ENCODE measurements at regions not wholly inside any gene's neighbourhood (a gene's known extent, or its start where the extent isn't known, plus 50 kb on each side); places are given as distances from the start of the nearest gene placed in this dataset.

- peak; percentile 50 for TF ChIP-seq NR2C2 (CRISPR knock-in tag; IDR thresholded peaks at IDR 0.05; ENCODE audit: borderline replicate concordance)
- TF ChIP-seq EP300 (IDR thresholded peaks at IDR 0.05; ENCODE audit: low read depth in 2 of 2, low read length in 2 of 2): peak in 1 of 2 experiments; percentile 66; a peak in 2 of 4 replicates
- peak; percentile 41 for TF ChIP-seq EP300 (CRISPR knock-in tag; IDR thresholded peaks at IDR 0.05; ENCODE audit: borderline replicate concordance)
- TF ChIP-seq ZNF768 (CRISPR knock-in tag; IDR thresholded peaks at IDR 0.05): peak; percentile 45; the same call in 1 of the 2 replicates
- peak; percentile 83; the same call in 1 of the 2 replicates for TF ChIP-seq HDAC2 (CRISPR knock-in tag; IDR thresholded peaks at IDR 0.05)
- TF ChIP-seq SALL1 (CRISPR knock-in tag; IDR thresholded peaks at IDR 0.05): peak; percentile 67
- TF ChIP-seq DRAP1 (CRISPR knock-in tag; IDR thresholded peaks at IDR 0.05): no peak
- TF ChIP-seq ZSCAN21 (CRISPR knock-in tag; IDR thresholded peaks at IDR 0.05; ENCODE audit: borderline replicate concordance): no peak
- peak; percentile 16; the same call in 1 of the 2 replicates for TF ChIP-seq ELF3 (CRISPR knock-in tag; IDR thresholded peaks at IDR 0.05)
- no peak for TF ChIP-seq IKZF4 (CRISPR knock-in tag; IDR thresholded peaks at IDR 0.05; ENCODE audit: borderline replicate concordance, low read depth, not compliant biosample characterization)
- TF ChIP-seq FUBP1 (CRISPR knock-in tag; IDR thresholded peaks at IDR 0.05; ENCODE audit: borderline replicate concordance): no peak
- peak; percentile 35; the same call in 1 of the 2 replicates for TF ChIP-seq ZNF274 (CRISPR knock-in tag; IDR thresholded peaks at IDR 0.05)
- TF ChIP-seq ZMYM3 (CRISPR knock-in tag; IDR thresholded peaks at IDR 0.05): peak; percentile 80
- TF ChIP-seq KAT8 (CRISPR knock-in tag; IDR thresholded peaks at IDR 0.05): peak; percentile 65
- TF ChIP-seq SMAD1 (CRISPR knock-in tag; IDR thresholded peaks at IDR 0.05; ENCODE audit: borderline replicate concordance, low read depth): peak; percentile 83; the same call in 1 of the 2 replicates
- TF ChIP-seq KAT7 (CRISPR knock-in tag; IDR thresholded peaks at IDR 0.05; ENCODE audit: borderline replicate concordance): peak; percentile 66; the same call in 1 of the 2 replicates
- TF ChIP-seq FOXP4 (CRISPR knock-in tag; IDR thresholded peaks at IDR 0.05): peak; percentile 43
- peak; percentile 50 to 63; a peak in 3 of 4 replicates for TF ChIP-seq POLR2A (IDR thresholded peaks at IDR 0.05; ENCODE audit: insufficient read depth in 1 of 2, low read depth in 2 of 2, low read length in 2 of 2)
- peak; percentile 59; the same call in 1 of the 2 replicates for TF ChIP-seq POGK (CRISPR knock-in tag; conservative IDR thresholded peaks at IDR 0.05)
- TF ChIP-seq ZNF572 (CRISPR knock-in tag; IDR thresholded peaks at IDR 0.05): 0 out of 2 replicates have a peak, but pooled peaks have one; percentile 36
- TF ChIP-seq PLSCR1 (CRISPR knock-in tag; IDR thresholded peaks at IDR 0.05; ENCODE audit: borderline replicate concordance): no peak
- peak; percentile 85 for TF ChIP-seq GATAD2A (CRISPR knock-in tag; IDR thresholded peaks at IDR 0.05)
- TF ChIP-seq ZNF124 (CRISPR knock-in tag; IDR thresholded peaks at IDR 0.05): peak; percentile 57; the same call in 1 of the 2 replicates
These were observed 60.0 kb upstream of the EPS8L3 start (continued) for GRCh38 chr1:109823543-109824348.
